HG02798 (cell line): ENCODE measurements at regions not wholly inside any gene's neighbourhood (a gene's known extent, or its start where the extent isn't known, plus 50 kb on each side); places are given as distances from the start of the nearest gene placed in this dataset.
A peak's percentile ranks its signal among the peaks of the same experiment; 100 is the strongest.

Experiments
- ATAC-seq: cut with Tn5 transposase; IDR thresholded peaks from one replicate; pipeline ENCODE4 v1.9.1; 2021; ENCODE audit warnings: mild to moderate bottlenecking; ENCODE audit not compliant: unreplicated experiment, poor library complexity

DNA sequence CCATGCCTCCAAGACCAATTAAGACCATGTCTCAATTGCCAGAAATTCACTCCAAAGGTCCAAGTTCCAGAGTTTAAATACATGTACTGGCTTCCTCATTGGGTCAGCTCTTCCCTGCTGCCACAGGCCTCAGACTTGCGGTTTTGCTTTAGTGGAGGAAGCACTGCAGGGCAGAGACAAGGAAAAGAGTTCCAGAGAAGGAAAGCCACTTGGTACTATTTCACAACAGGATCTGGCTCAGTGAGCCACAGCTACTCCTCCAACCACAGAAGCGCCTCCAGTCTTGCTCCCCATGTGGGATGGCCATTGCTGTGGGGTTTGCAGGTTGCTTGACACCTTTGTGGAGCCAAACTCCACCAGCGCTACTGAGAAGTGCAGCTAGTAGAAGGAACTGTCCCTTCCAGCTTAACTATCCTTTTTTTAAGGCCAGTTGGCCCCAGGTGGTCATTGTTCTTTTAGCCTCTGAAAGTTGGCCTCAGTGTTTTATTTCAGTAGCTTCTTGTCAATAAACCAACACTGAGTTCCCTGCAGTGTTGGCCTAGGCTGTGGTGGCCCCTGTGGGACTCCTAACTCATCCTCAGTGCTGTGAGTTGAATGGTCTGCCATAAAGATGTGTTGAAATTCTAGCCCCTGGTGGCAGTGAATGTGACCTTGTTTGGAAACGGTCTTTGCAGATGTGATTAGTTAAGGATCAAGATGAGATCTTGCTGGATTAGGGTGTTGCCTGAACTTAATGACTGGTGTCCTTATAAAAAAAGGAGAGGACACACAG is 93.7 kb upstream of the DAP start:
- no peak for ATAC-seq

- ATAC-seq = no peak
Observed at GRCh38 chr5:10853154-10853553, 92.1 kb upstream of the DAP start.

DNA sequence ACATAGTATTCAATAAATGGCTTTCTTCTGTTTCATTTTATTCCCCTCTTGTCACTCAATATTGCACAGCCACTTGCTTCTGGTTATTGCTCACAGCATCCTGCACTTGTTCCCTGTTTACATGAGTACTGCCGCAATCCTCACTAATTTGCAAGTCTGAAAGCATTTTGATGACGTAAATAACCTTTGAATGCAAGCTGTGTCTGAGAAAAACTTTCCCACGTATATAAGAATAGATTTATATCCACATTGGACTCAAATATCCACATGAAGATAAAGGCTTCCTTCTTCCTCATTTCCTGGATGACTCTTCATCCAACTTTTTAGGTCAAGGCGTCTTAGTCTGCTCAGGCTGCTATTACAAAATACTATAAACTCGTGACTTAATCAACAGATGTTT is 88.2 kb upstream of the DAP start:
- no peak for ATAC-seq

GRCh38 chr5:10844016-10844415 is 83.0 kb upstream of the DAP start:
- no peak for ATAC-seq

- ATAC-seq = no peak
Observed at GRCh38 chr5:10842823-10843222, 81.8 kb upstream of the DAP start.

GRCh38 chr5:10839916-10840599 is 79.0 kb upstream of the DAP start:
- ATAC-seq = no peak

- no peak for ATAC-seq
Observed at GRCh38 chr5:10839118-10839517, 78.1 kb upstream of the DAP start.

- ATAC-seq = peak; percentile 98
Observed at GRCh38 chr5:10838038-10838437, 77.0 kb upstream of the DAP start.

GRCh38 chr5:10836986-10837385 is 76.0 kb upstream of the DAP start:
- ATAC-seq = no peak

GRCh38 chr5:10834695-10835094 is 73.7 kb upstream of the DAP start:
- no peak for ATAC-seq

GRCh38 chr5:10832987-10833386 is 72.0 kb upstream of the DAP start:
- ATAC-seq = no peak

DNA sequence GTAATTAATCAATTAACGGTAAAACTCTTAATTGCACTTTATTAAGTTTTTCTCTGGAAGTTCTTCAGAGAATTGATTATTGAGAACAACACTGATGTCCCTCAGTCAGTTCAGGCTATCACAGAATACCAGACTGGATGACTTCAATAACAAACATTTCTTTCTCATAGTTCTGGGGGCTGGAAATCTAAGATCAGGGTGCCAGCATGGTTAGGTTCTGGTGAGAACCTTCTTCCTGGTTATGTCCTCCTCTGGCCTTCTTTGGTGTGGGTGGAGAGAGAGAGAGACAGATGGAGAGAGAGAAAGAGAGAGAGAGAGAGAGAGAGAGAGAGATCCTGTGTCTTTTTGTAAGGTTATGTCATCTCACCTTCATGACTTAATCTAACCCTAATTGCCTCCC is 71.4 kb upstream of the DAP start:
- ATAC-seq = no peak

GRCh38 chr5:10831419-10831818 is 70.4 kb upstream of the DAP start:
- ATAC-seq = no peak

GRCh38 chr5:10828241-10828640 is 67.2 kb upstream of the DAP start:
- no peak for ATAC-seq

GRCh38 chr5:10827571-10827970 is 66.5 kb upstream of the DAP start:
- ATAC-seq = no peak

DNA sequence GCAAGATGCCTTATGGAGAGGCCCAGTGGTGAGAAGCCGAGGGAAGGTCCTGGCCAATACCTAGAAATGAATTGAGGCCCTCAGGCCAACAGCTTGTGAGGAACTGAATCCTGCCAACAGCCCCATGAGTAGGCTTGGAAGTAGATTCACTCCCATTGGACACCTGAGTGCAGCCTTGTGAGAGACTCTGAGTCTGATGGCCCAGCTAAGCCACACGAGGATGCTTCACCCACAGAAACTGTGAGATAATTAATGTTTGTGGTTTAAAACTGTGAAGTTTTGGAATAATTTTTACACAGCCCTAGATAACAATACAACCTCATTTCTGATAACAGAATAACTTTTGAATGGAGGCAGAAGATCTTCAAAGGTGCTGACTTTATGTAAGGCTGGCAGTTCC is 65.9 kb upstream of the DAP start:
- no peak for ATAC-seq

- peak; percentile 83 for ATAC-seq
Observed at GRCh38 chr5:10825897-10826644, 65.0 kb upstream of the DAP start.

GRCh38 chr5:10812218-10812617 is 51.2 kb upstream of the DAP start:
- no peak for ATAC-seq
